Liver (tissue), 3 donors: ENCODE measurements at regions not wholly inside any gene's neighbourhood (a gene's known extent, or its start where the extent isn't known, plus 50 kb on each side); places are given as distances from the start of the nearest gene placed in this dataset.

Source experiments
- ATF3 ChIP-seq: IDR thresholded peaks from 2 replicates; pipeline ENCODE4 v1.6.1; 2016; ENCODE audit warnings: antibody characterized with exemption
- CTCF ChIP-seq: fragments of 150-350 bp; IDR thresholded peaks from 2 replicates; pipeline ENCODE4 v1.5.1; 2017; ENCODE audit warnings: improper control_type of control experiment, low read depth, low read length; ENCODE audit not compliant: missing input control
- EGR1 ChIP-seq, 2 donors: IDR thresholded peaks; 2 replicates each; pipeline ENCODE4 v1.6.1; 2016 to 2018; ENCODE audit warnings: antibody characterized with exemption in 2 of 2, low read depth in 2 of 2
- FOXA2 ChIP-seq: IDR thresholded peaks from 2 replicates; pipeline ENCODE4 v1.6.1; 2016; ENCODE audit warnings: antibody characterized with exemption
- JUND ChIP-seq, 2 donors: IDR thresholded peaks; 2 replicates each; pipeline ENCODE4 v1.6.1; 2016; ENCODE audit warnings: antibody characterized with exemption in 2 of 2
- MAX ChIP-seq: IDR thresholded peaks from 2 replicates; pipeline ENCODE4 v1.6.1; 2016; ENCODE audit warnings: antibody characterized with exemption
- NR2F2 ChIP-seq: IDR thresholded peaks from 2 replicates; pipeline ENCODE4 v1.6.1; 2016; ENCODE audit warnings: antibody characterized with exemption
- RAD21 ChIP-seq, 2 donors: IDR thresholded peaks; 2 replicates each; pipeline ENCODE4 v1.6.1; 2016; ENCODE audit warnings: antibody characterized with exemption in 2 of 2, mild to moderate bottlenecking in 2 of 2
- RXRA ChIP-seq, 2 donors: IDR thresholded peaks; 2 replicates each; pipeline ENCODE4 v1.6.1; 2017 to 2018; ENCODE audit warnings: antibody characterized with exemption in 2 of 2, mild to moderate bottlenecking in 1 of 2
- SP1 ChIP-seq: IDR thresholded peaks from 2 replicates; pipeline ENCODE4 v1.6.1; 2018; ENCODE audit warnings: antibody characterized with exemption, mild to moderate bottlenecking
- TAF1 ChIP-seq: conservative IDR thresholded peaks from 2 replicates; pipeline ENCODE4 v1.6.1; 2016; ENCODE audit warnings: antibody characterized with exemption, mild to moderate bottlenecking
- YY1 ChIP-seq: IDR thresholded peaks from 2 replicates; pipeline ENCODE4 v1.6.1; 2016; ENCODE audit warnings: antibody characterized with exemption, mild to moderate bottlenecking
- ZBTB33 ChIP-seq: IDR thresholded peaks from 2 replicates; pipeline ENCODE4 v1.6.1; 2016; ENCODE audit warnings: antibody characterized with exemption
- donor health status: healthy.
- donor health status: healthy.

GRCh38 chr6:163892824-163893561 lies 478.5 kb downstream of the QKI start:
- no peak for TF ChIP-seq TAF1
- no peak for TF ChIP-seq MAX
- TF ChIP-seq CTCF: no peak
- TF ChIP-seq SP1: no peak
- no peak for TF ChIP-seq RAD21 (IDR thresholded peaks at IDR 0.05)
- TF ChIP-seq JUND (IDR thresholded peaks at IDR 0.05): no peak
- no peak for TF ChIP-seq YY1
- TF ChIP-seq EGR1 (IDR thresholded peaks at IDR 0.05; ENCODE audit: low read depth in 2 of 2): no peak
- TF ChIP-seq FOXA2: no peak
- no peak for TF ChIP-seq ZBTB33
- TF ChIP-seq NR2F2: no peak
- TF ChIP-seq RXRA (IDR thresholded peaks at IDR 0.05): no peak
- no peak for TF ChIP-seq ATF3
